GM18873 (cell line): ENCODE measurements at regions not wholly inside any gene's neighbourhood (a gene's known extent, or its start where the extent isn't known, plus 50 kb on each side); places are given as distances from the start of the nearest gene placed in this dataset.
"Not testable (repeated sequence)": the region's sequence is repeated elsewhere in the genome, so short reads cannot be mapped to it uniquely, and the experiment has no call there.

Experiments used
- ATAC-seq: cut with Tn5 transposase; IDR thresholded peaks from one replicate; pipeline ENCODE4 v1.9.1; 2021; ENCODE audit warnings: mild to moderate bottlenecking, moderate library complexity, moderate number of reproducible peaks; ENCODE audit not compliant: unreplicated experiment, low FRiP score

GRCh38 chr4:79117051-79117450, 177.8 kb upstream of the PAQR3 start:
- ATAC-seq, result not testable (repeated sequence)

DNA sequence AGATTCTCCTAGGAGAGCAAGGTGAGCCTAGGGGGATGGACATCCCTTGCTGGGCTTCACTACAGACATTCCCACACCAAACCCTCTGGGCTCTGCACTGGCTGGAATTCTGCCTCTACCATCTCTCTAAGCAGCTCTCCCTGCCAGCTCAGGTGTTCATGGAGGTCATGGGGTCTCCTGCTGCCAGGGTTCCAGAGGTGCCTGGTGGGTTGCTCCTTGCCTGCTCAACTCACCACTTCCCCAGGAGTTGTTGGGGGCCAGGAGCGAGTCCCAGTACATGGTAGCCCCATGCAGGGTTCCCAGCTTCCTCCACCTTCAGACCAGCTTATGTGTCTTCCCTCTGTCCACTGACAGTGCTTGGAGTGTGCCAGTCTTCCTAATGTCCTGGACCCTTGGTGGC, 167.8 kb upstream of the PAQR3 start:
- ATAC-seq, result no peak

DNA sequence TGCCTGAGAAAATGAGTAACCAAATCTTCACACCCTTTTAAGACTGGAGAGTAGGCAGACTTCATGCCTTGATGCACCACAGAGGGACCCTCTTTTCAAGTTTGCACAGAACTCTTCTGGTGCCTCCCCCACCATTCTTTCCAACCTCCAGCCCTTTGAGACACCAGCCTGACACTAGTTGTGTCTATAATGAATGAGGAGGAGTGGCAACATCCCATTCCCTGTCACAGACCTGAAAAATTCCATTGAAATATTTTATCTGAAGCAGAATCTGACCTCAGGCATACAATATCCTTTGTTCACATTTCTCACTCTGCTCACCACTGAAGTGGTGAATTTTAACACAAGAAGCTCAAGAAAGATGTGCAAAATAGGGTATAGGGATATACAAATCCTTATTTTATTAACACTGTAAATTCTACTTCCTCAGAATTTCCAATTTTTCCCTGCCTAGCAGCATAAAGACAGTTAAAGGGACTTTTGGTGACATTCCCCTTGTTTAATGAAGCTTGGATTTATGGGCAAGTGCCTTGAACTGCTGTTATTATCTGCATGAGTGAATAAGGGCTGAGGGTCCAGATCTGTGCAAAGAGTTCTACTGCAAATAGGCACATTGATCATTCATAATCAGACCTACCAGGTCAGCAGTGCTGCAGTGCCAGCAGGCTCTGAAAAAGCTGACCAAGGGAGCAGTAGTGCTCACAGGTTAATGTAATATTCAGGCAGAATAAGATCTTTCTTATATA, 149.9 kb upstream of the PAQR3 start:
- no peak for ATAC-seq

- ATAC-seq, result no peak
Measured at GRCh38 chr4:79087071-79087470, 147.8 kb upstream of the PAQR3 start.

- ATAC-seq, result no peak
Measured at GRCh38 chr4:79083406-79084010, 144.3 kb upstream of the PAQR3 start.

DNA sequence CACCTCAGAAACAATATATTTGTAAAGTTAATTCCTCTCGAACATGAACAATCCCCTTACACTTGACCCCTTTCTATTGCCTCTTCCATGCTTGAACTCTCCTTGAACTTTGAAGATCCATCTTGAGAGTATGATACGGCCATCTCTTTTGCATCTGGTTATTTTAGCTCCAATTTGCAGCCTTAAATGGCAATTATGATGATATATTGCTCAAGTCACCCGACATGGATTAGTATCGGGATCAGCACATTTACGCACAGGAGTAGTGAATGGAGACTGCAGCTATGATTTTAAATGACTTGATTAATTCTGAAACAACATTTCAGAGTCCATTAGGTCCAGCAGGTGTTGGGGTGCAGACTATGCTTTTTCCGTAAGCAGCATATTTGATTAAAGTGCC, 143.8 kb upstream of the PAQR3 start:
- no peak for ATAC-seq

- ATAC-seq, result no peak
Measured at GRCh38 chr4:79081973-79082372, 142.7 kb upstream of the PAQR3 start.

GRCh38 chr4:79078339-79078738, 139.1 kb upstream of the PAQR3 start:
- ATAC-seq, result no peak

GRCh38 chr4:79074040-79074439, 134.8 kb upstream of the PAQR3 start:
- no peak for ATAC-seq

- ATAC-seq, result no peak
Measured at GRCh38 chr4:79073471-79073870, 134.2 kb upstream of the PAQR3 start.

GRCh38 chr4:79065262-79065661, 126.0 kb upstream of the PAQR3 start:
- ATAC-seq, result no peak

- ATAC-seq, result no peak
Measured at GRCh38 chr4:79064806-79065205, 125.6 kb upstream of the PAQR3 start.

- ATAC-seq, result no peak
Measured at GRCh38 chr4:79059631-79060399, 120.6 kb upstream of the PAQR3 start.

GRCh38 chr4:79057772-79058171, 118.5 kb upstream of the PAQR3 start:
- ATAC-seq, result no peak

DNA sequence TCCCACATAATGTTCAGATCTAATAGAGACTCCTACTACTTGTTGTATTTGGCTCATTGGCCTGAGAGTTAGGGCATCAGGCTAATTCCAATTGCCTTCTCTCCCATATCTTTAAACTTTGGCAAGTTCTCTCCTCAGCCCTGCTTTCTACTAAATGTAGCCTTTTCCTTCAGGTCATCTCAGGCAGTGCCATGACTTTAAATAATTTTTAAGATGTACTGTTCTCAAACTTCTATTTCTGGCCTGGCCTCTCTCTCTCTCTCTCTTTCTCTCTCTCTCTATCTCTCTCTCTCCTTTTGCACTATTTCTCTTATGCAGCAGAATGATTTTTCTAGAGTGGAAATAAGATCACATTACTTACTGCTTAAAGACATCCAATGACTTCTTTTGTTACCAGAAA, 114.5 kb upstream of the PAQR3 start:
- no peak for ATAC-seq

GRCh38 chr4:79050541-79050880, 111.3 kb upstream of the PAQR3 start:
- no peak for ATAC-seq

GRCh38 chr4:79049840-79050540, 110.8 kb upstream of the PAQR3 start:
- no peak for ATAC-seq

GRCh38 chr4:79048878-79049277, 109.6 kb upstream of the PAQR3 start:
- ATAC-seq, result no peak

- no peak for ATAC-seq
Measured at GRCh38 chr4:79047316-79047715, 108.1 kb upstream of the PAQR3 start.

GRCh38 chr4:79046016-79046592, 106.9 kb upstream of the PAQR3 start:
- no peak for ATAC-seq
